GM12878 (cell line): ENCODE measurements at regions not wholly inside any gene's neighbourhood (a gene's known extent, or its start where the extent isn't known, plus 50 kb on each side); places are given as distances from the start of the nearest gene placed in this dataset.

Source experiments
- ATAC-seq: fragments of 200-7000 bp; cut with Tn5 transposase; 3 replicates; pipeline ENCODE4 v1.9.1; 2020; ENCODE audit warnings: mild to moderate bottlenecking, moderate library complexity
- BruUV-seq: library from RNA; stranded (reverse); fragments of 400-500 nt; replicated peaks from 2 replicates; lab custom pipeline; 2021; lab: Mats Ljungman, UMichigan
- CTCF ChIA-PET: fragments of 300-600 bp; sonication (Branson Sonifier 250); formaldehyde crosslinking; extraction: SDS; loops from one replicate; lab custom pipeline; 2021; ENCODE audit warnings: inconsistent platforms; lab: Yijun Ruan, JAX
- POLR2A ChIA-PET: fragments of 350-600 bp; formaldehyde crosslinking; extraction: SDS; loops from one replicate; lab custom pipeline; 2021; ENCODE audit warnings: inconsistent platforms; lab: Charles Lee
- RAD21 ChIA-PET: fragments of 300-600 bp; sonication (Branson Sonifier 250); formaldehyde crosslinking; loops from one replicate; lab custom pipeline; 2023; ENCODE audit warnings: antibody characterized with exemption; ENCODE audit not compliant: unreplicated experiment; lab: Charles Lee
- SMC1A ChIA-PET: fragments of 300-600 bp; sonication (Branson Sonifier 250); formaldehyde crosslinking; loops from one replicate; lab custom pipeline; 2023; ENCODE audit not compliant: unreplicated experiment, uncharacterized antibody; lab: Charles Lee
- DNase-seq: peaks from one replicate; pipeline ENCODE4 v3.0.0-alpha.2; 2011; ENCODE audit warnings: low read depth, low spot score
- FAIRE-seq: peaks from 3 replicates; lab custom pipeline; 2011; peaks lifted over from hg19 to GRCh38; lab: Jason Lieb, UNC
- H2AFZ ChIP-seq: 2 replicates; pipeline ENCODE4 v1.6.0; 2011; ENCODE audit warnings: low read depth, low read length, control low read depth; ENCODE audit not compliant: control insufficient read depth
- H3K27ac ChIP-seq: 2 replicates; pipeline ENCODE4 v1.5.1; 2011; ENCODE audit warnings: control low read depth; ENCODE audit not compliant: control insufficient read depth, insufficient read depth
- H3K27me3 ChIP-seq, 2 experiments: replicated peaks in 1 of 2; 2 replicates each; pipeline versions ENCODE4 v1.6.0 to v1.6.1; 2011; ENCODE audit warnings: low read length in 1 of 2; ENCODE audit not compliant: control insufficient read depth in 2 of 2, insufficient read depth in 2 of 2
- H3K36me3 ChIP-seq, 2 experiments: 2 replicates each; pipeline ENCODE4 v1.5.1; 2011; ENCODE audit warnings: low read length in 1 of 2; ENCODE audit not compliant: control insufficient read depth in 2 of 2, insufficient read depth in 2 of 2
- H3K4me1 ChIP-seq: 2 replicates; pipeline ENCODE4 v1.6.1; 2011; ENCODE audit warnings: mild to moderate bottlenecking, low read length, moderate library complexity, mixed read lengths; ENCODE audit not compliant: control insufficient read depth, insufficient read depth
- H3K4me2 ChIP-seq: 2 replicates; pipeline ENCODE4 v1.6.0; 2011; ENCODE audit warnings: control low read depth; ENCODE audit not compliant: control insufficient read depth, insufficient read depth
- H3K4me3 ChIP-seq: fragments of 200-600 bp; sonication (generic); 2 replicates; pipeline ENCODE4 v1.5.1; 2016
- H3K79me2 ChIP-seq: 2 replicates; pipeline ENCODE4 v1.6.0; 2011; ENCODE audit warnings: low read length; ENCODE audit not compliant: control insufficient read depth, insufficient read depth
- H3K9ac ChIP-seq: 2 replicates; pipeline ENCODE4 v1.8.0; 2011; ENCODE audit warnings: low read length, control low read depth, mixed read lengths; ENCODE audit not compliant: control insufficient read depth, insufficient read depth
- H3K9me3 ChIP-seq: replicated peaks from 3 replicates; pipeline ENCODE4 v1.5.1; 2011; ENCODE audit warnings: mild to moderate bottlenecking, low read length; ENCODE audit not compliant: control insufficient read depth, insufficient read depth
- H4K20me1 ChIP-seq: 2 replicates; pipeline ENCODE4 v1.6.0; 2011; ENCODE audit not compliant: control insufficient read depth, insufficient read depth
- IKZF2 ChIP-seq, 2 experiments: fragments of 450-650 bp; IDR thresholded peaks; 2 replicates each; pipeline ENCODE4 v1.6.1; 2017; ENCODE audit warnings: mild to moderate bottlenecking in 2 of 2, moderate library complexity in 2 of 2
- KLF5 ChIP-seq: fragments of 450-650 bp; IDR thresholded peaks from 2 replicates; pipeline ENCODE4 v1.6.1; 2014; ENCODE audit warnings: mild to moderate bottlenecking; ENCODE audit not compliant: partially characterized antibody
- MTA2 ChIP-seq: fragments of 450-650 bp; IDR thresholded peaks from 2 replicates; pipeline ENCODE4 v1.6.1; 2016; ENCODE audit warnings: low read depth, mild to moderate bottlenecking, moderate library complexity
- SMAD5 ChIP-seq: IDR thresholded peaks from 2 replicates; pipeline ENCODE4 v1.6.1; 2016; ENCODE audit warnings: antibody characterized with exemption, low read depth
- SPI1 ChIP-seq: IDR thresholded peaks from 2 replicates; pipeline ENCODE4 v1.6.1; 2011; ENCODE audit warnings: low read depth, mild to moderate bottlenecking, low read length, moderate library complexity, borderline replicate concordance; ENCODE audit not compliant: insufficient read depth
- SREBF2 ChIP-seq: IDR thresholded peaks from 2 replicates; pipeline ENCODE4 v1.6.1; 2012; ENCODE audit warnings: mild to moderate bottlenecking, low read length
- SUPT20H ChIP-seq: IDR thresholded peaks from 2 replicates; pipeline ENCODE4 v1.6.1; 2011; ENCODE audit warnings: low read depth, mild to moderate bottlenecking, low read length, moderate library complexity, borderline replicate concordance; ENCODE audit not compliant: control insufficient read depth
- WGBS: methylation state at CpG from one replicate; pipeline ENCODE4 v1.1.6; 2016; ENCODE audit warnings: low lambda C conversion rate; ENCODE audit not compliant: insufficient replicate concordance, insufficient coverage; ENCODE audit errors: missing lambda C conversion rate; 5-methylcytosine and 5-hydroxymethylcytosine counted together
- in situ Hi-C: fragments of 300-500 bp; cut with MboI; formaldehyde crosslinking; loops from 9 replicates; pipeline ENCODE4 v1.14.3; 2018; ENCODE audit warnings: mixed read lengths
- intact Hi-C: fragments of 100-400 bp; cut with micrococcal nuclease; formaldehyde crosslinking; loops from one replicate; pipeline ENCODE4 v1.14.2; 2022; ENCODE audit not compliant: unreplicated experiment
- TF ChIP-seq, protein P1 (sequence below), 3 experiments: IDR thresholded peaks in 2 of 3; conservative IDR thresholded peaks in 1 of 3; 2 replicates each; pipeline ENCODE4 v1.5.1; 2011; ENCODE audit warnings: low read depth in 3 of 3, low read length in 3 of 3, mild to moderate bottlenecking in 3 of 3, control low read depth in 2 of 3, moderate library complexity in 2 of 3, inconsistent platforms in 1 of 3, mixed read lengths in 1 of 3; ENCODE audit not compliant: control insufficient read depth in 2 of 3, insufficient read depth in 1 of 3; ENCODE audit errors: extremely low read depth in 1 of 3

DNA sequence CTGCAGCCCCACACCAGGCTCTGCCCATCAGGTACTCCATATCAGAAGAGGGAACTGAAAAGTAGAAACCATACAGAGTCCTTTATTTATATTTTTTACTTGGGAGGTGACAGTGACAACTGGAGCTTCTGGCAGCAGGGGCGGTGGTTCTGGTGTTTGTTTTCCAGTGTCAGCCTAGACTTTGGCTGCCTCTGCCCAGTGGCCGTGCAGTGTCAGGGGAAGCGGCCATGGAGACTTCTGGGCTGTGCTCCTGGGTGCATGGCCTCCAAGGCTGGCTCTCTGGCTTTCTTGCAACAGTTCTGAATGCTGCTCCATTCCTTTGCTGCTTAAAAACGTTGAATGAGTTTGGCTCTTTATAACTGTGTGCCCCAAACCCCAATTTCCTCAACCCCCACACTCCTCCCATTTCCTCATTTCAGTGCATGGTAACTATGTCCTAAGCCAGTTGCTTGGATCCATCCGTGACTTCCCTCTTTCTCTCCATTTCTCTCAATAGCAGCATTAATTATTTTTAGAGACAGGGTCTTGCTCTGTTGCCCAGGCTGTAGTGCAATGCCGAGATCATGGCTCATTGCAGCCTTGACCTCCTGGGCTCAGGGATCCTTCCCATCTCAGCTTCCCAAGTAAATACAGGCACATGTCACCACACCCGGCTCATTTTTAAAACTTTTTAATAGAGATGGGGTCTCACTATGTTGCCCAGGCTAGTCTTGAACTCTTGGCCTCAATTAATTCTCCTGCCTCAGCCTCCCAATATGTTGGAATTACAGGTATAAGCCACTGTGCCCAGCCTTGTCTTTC is 141.1 kb upstream of the SGK1 start (continued):
- TF ChIP-seq SMAD5, result no peak
- no peak for TF ChIP-seq MTA2
- no peak for TF ChIP-seq IKZF2 (IDR thresholded peaks at IDR 0.05)
- TF ChIP-seq SREBF2, result no peak
- no peak for TF ChIP-seq KLF5

DNA sequence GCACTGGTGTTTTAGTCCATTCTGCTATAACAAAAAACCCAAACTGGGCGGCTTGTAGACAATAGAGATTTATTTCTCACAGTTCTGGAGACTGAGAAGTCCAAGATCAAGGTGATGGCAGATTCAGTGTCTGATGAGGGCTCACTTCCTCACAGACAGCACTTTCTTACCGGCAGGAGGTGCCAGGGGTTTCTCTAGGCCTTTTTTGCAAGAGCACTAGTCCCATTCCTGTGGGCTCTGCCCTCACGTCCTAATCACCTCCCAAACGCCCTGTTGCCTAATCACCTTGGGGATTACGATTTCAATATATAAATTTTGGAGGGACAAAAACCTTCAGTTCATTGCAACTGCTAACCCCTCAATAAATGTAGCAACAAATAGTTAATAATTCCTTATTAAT is 140.0 kb upstream of the SGK1 start:
- no peak overlapping the region for H3K4me2 ChIP-seq
- H3K4me3 ChIP-seq, result no peak overlapping the region
- in situ Hi-C loops (no loop called here), intact Hi-C loops (no loop called here)
- ChIA-PET POLR2A (no interaction called here), CTCF (no interaction called here), RAD21 (no interaction called here), SMC1A (interaction anchor here (1.0 kb wide), 1 partner anchor 9 kb away, joined by 3 read pairs; no protein-coding TSS in a partner anchor)
- H3K9me3 ChIP-seq, result no peaks in the 10 kb centered on the region
- BruUV-seq, result no TSS peak
- DNase-seq, result no peak
- H3K27ac ChIP-seq, result no peak overlapping the region
- no peak overlapping the region for H2AFZ ChIP-seq
- no peaks in the 10 kb centered on the region for H3K36me3 ChIP-seq
- no peak for FAIRE-seq
- 10% methylated on average over 5 of the region's 5 CpGs for WGBS
- H3K4me1 ChIP-seq, result no peaks in the 10 kb centered on the region
- TF ChIP-seq, protein P1, sequence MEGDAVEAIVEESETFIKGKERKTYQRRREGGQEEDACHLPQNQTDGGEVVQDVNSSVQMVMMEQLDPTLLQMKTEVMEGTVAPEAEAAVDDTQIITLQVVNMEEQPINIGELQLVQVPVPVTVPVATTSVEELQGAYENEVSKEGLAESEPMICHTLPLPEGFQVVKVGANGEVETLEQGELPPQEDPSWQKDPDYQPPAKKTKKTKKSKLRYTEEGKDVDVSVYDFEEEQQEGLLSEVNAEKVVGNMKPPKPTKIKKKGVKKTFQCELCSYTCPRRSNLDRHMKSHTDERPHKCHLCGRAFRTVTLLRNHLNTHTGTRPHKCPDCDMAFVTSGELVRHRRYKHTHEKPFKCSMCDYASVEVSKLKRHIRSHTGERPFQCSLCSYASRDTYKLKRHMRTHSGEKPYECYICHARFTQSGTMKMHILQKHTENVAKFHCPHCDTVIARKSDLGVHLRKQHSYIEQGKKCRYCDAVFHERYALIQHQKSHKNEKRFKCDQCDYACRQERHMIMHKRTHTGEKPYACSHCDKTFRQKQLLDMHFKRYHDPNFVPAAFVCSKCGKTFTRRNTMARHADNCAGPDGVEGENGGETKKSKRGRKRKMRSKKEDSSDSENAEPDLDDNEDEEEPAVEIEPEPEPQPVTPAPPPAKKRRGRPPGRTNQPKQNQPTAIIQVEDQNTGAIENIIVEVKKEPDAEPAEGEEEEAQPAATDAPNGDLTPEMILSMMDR (IDR thresholded peaks at IDR 0.05 in 2 of 3, conservative IDR thresholded peaks at IDR 0.05 in 1 of 3; ENCODE audit: control insufficient read depth in 2 of 3, extremely low read depth in 1 of 3, insufficient read depth in 1 of 3, low read depth in 3 of 3, low read length in 3 of 3), result peak in 1 of 3 experiments; percentile 21; a peak in 1 of 6 replicates
- no peak for TF ChIP-seq SUPT20H
- 0 out of 2 replicates have a peak, but pooled peaks have one; percentile 32 for TF ChIP-seq SPI1
- H3K79me2 ChIP-seq, result no peaks in the 10 kb centered on the region
- no peaks in the 10 kb centered on the region for H4K20me1 ChIP-seq
- ATAC-seq, result peak; percentile 34; the same call in 1 of the 3 replicates
- no peak overlapping the region for H3K9ac ChIP-seq
- H3K27me3 ChIP-seq, result peaks cover 0 to 1% of the 10 kb centered on the region in 2 experiments; a peak in 1 of 4 replicates
